OCI-LY3 (cell line): ENCODE measurements at regions not wholly inside any gene's neighbourhood (a gene's known extent, or its start where the extent isn't known, plus 50 kb on each side); places are given as distances from the start of the nearest gene placed in this dataset.

Experiments used
- EZH2phosphoT487 ChIP-seq: fragments of 200-600 bp; shearing (Covaris generic); IDR thresholded peaks from 2 replicates; pipeline ENCODE4 v1.6.1; 2018; ENCODE audit warnings: antibody characterized with exemption, mixed run types, low read depth
- TF ChIP-seq, protein P1 (sequence below): fragments of 200-600, 300-600 bp; sonication (generic); IDR thresholded peaks from 2 replicates; pipeline ENCODE4 v1.5.1; 2014; ENCODE audit warnings: antibody characterized with exemption, low read length, low read depth

DNA sequence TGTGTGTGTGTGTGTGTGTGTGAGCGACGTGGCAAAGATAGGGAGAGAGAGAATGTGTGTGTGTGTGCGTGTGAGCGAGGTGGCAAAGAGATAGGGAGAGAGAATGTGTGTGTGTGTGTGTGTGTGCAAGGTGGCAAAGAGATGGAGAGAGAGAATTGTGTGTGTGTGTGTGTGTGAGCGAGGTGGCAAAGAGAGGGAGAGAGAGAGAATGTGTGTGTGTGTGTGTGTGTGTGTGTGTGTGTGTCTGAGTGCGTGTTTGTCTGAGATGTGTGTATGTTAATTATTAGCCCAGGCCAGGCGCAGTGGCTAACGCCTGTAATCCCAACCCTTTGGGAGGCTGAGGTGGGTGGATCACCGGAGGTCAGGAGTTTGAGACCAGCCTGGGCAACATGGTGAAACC lies 154.6 kb upstream of the RGMA start:
- TF ChIP-seq, protein P1, sequence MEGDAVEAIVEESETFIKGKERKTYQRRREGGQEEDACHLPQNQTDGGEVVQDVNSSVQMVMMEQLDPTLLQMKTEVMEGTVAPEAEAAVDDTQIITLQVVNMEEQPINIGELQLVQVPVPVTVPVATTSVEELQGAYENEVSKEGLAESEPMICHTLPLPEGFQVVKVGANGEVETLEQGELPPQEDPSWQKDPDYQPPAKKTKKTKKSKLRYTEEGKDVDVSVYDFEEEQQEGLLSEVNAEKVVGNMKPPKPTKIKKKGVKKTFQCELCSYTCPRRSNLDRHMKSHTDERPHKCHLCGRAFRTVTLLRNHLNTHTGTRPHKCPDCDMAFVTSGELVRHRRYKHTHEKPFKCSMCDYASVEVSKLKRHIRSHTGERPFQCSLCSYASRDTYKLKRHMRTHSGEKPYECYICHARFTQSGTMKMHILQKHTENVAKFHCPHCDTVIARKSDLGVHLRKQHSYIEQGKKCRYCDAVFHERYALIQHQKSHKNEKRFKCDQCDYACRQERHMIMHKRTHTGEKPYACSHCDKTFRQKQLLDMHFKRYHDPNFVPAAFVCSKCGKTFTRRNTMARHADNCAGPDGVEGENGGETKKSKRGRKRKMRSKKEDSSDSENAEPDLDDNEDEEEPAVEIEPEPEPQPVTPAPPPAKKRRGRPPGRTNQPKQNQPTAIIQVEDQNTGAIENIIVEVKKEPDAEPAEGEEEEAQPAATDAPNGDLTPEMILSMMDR, result no peak
- TF ChIP-seq EZH2phosphoT487, result no peak
